ENCODE measurements at regions not wholly inside any gene's neighbourhood (a gene's known extent, or its start where the extent isn't known, plus 50 kb on each side); places are given as distances from the start of the nearest gene placed in this dataset.

GRCh38 chr16:24430954-24431760, 108.2 kb upstream of the RBBP6 start:
- peak; percentile 19 for DNase-seq (ENCODE audit: low spot score)
- CTCF ChIA-PET, result no interaction called here
- no peak for TF ChIP-seq CTCF (conservative IDR thresholded peaks at IDR 0.05; ENCODE audit: low read depth)
- POLR2A ChIA-PET (ENCODE audit: low non-redundant PET), result no interaction called here
- H3K27ac ChIP-seq, result no peak overlapping the region

- ChIA-PET CTCF (no interaction called here), POLR2A (ENCODE audit: low non-redundant PET) (no interaction called here)
- TF ChIP-seq CTCF (conservative IDR thresholded peaks at IDR 0.05; ENCODE audit: low read depth), result no peak
- no peak for DNase-seq (ENCODE audit: low spot score)
- H3K27ac ChIP-seq, result no peak overlapping the region
Measured at GRCh38 chr16:24433706-24434105, 105.7 kb upstream of the RBBP6 start.

- DNase-seq (ENCODE audit: low spot score), result no peak
- H3K27ac ChIP-seq, result no peak overlapping the region
- ChIA-PET CTCF (interaction anchor here (0.7 kb wide), 1 partner anchor 23 kb away, joined by 3 read pairs; no protein-coding TSS in a partner anchor), POLR2A (ENCODE audit: low non-redundant PET) (no interaction called here)
- no peak for TF ChIP-seq CTCF (conservative IDR thresholded peaks at IDR 0.05; ENCODE audit: low read depth)
Measured at GRCh38 chr16:24440306-24440705, 99.1 kb upstream of the RBBP6 start.

- ChIA-PET POLR2A (ENCODE audit: low non-redundant PET) (no interaction called here), CTCF (no interaction called here)
- H3K27ac ChIP-seq, result no peak overlapping the region
- no peak for DNase-seq (ENCODE audit: low spot score)
- TF ChIP-seq CTCF (conservative IDR thresholded peaks at IDR 0.05; ENCODE audit: low read depth), result no peak
Measured at GRCh38 chr16:24442631-24443030, 96.7 kb upstream of the RBBP6 start.

- POLR2A ChIA-PET (ENCODE audit: low non-redundant PET), result no interaction called here
- DNase-seq (ENCODE audit: low spot score), result no peak
- CTCF ChIA-PET, result interaction anchor here (0.6 kb wide), 1 partner anchor 65 kb away, joined by 3 read pairs; no protein-coding TSS in a partner anchor
- TF ChIP-seq CTCF (conservative IDR thresholded peaks at IDR 0.05; ENCODE audit: low read depth), result no peak
- H3K27ac ChIP-seq, result no peak overlapping the region
Measured at GRCh38 chr16:24445216-24445615, 94.2 kb upstream of the RBBP6 start.

GRCh38 chr16:24446189-24446588, 93.2 kb upstream of the RBBP6 start:
- POLR2A ChIA-PET (ENCODE audit: low non-redundant PET), result no interaction called here
- TF ChIP-seq CTCF (conservative IDR thresholded peaks at IDR 0.05; ENCODE audit: low read depth), result no peak
- H3K27ac ChIP-seq, result no peak overlapping the region
- CTCF ChIA-PET, result no interaction called here
- DNase-seq (ENCODE audit: low spot score), result no peak

Data from RWPE1 (cell line).